Osteocyte (in vitro differentiated cells): ENCODE measurements at regions not wholly inside any gene's neighbourhood (a gene's known extent, or its start where the extent isn't known, plus 50 kb on each side); places are given as distances from the start of the nearest gene placed in this dataset.

Experiments
- DNase-seq: peaks from one replicate; pipeline ENCODE4 v3.0.0; 2021; ENCODE audit warnings: mixed read lengths; ENCODE audit not compliant: unreplicated experiment; ENCODE audit errors: extremely low spot score
- H3K27ac Mint-ChIP-seq: one replicate; pipeline ENCODE4 v1.8.0; 2021; ENCODE audit warnings: mild to moderate bottlenecking, mixed read lengths; ENCODE audit not compliant: unreplicated experiment
- H3K27me3 Mint-ChIP-seq: one replicate; pipeline ENCODE4 v1.8.0; 2021; ENCODE audit warnings: mixed read lengths; ENCODE audit not compliant: unreplicated experiment
- H3K36me3 Mint-ChIP-seq: one replicate; pipeline ENCODE4 v1.8.0; 2021; ENCODE audit warnings: mixed read lengths; ENCODE audit not compliant: unreplicated experiment
- H3K4me1 Mint-ChIP-seq: one replicate; pipeline ENCODE4 v1.8.0; 2021; ENCODE audit warnings: mixed read lengths; ENCODE audit not compliant: unreplicated experiment
- H3K4me3 Mint-ChIP-seq: one replicate; pipeline ENCODE4 v1.8.0; 2021; ENCODE audit warnings: mild to moderate bottlenecking, moderate library complexity, mixed read lengths; ENCODE audit not compliant: unreplicated experiment
- H3K9me3 Mint-ChIP-seq: one replicate; pipeline ENCODE4 v1.8.0; 2021; ENCODE audit warnings: mixed read lengths; ENCODE audit not compliant: unreplicated experiment
- TF ChIP-seq, protein P1 (sequence below): fragments of 200-600 bp; sonication (generic); IDR thresholded peaks from 2 replicates; pipeline ENCODE4 v1.5.0; 2021; ENCODE audit warnings: antibody characterized with exemption, mild to moderate bottlenecking, moderate library complexity

DNA sequence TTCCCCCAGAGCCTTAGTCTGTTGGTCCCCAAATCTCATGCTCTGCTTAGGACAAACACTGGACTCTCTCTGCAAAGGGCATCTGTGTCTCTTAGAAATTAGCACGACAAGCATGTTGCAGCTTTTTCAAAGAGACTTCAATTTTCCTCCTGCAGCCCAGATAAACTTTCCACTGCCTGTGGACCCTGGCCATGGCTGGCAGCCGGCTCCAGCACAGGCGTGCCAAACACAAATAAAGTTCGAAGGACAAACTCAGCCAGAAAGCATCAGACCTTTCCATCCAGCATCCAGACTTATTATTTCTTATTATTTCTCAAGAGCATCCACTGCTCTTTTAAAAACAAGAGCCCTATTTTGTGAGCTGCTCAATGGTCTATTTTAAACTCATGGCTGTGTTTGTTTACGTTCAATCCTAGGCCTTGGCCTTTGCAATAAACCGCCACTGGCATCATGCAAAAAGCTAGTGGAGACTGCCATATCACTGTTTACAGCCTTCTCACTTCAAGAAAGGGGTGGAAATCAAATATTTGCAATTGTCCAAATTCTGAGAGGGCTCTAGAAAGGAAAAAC, 300.8 kb downstream of the BCL11A start:
- no peaks in the 10 kb centered on the region for H3K36me3 Mint-ChIP-seq
- no peaks in the 10 kb centered on the region for H3K4me1 Mint-ChIP-seq
- no peaks in the 10 kb centered on the region for H3K9me3 Mint-ChIP-seq
- DNase-seq: no peak
- H3K4me3 Mint-ChIP-seq: no peak overlapping the region
- TF ChIP-seq, protein P1, sequence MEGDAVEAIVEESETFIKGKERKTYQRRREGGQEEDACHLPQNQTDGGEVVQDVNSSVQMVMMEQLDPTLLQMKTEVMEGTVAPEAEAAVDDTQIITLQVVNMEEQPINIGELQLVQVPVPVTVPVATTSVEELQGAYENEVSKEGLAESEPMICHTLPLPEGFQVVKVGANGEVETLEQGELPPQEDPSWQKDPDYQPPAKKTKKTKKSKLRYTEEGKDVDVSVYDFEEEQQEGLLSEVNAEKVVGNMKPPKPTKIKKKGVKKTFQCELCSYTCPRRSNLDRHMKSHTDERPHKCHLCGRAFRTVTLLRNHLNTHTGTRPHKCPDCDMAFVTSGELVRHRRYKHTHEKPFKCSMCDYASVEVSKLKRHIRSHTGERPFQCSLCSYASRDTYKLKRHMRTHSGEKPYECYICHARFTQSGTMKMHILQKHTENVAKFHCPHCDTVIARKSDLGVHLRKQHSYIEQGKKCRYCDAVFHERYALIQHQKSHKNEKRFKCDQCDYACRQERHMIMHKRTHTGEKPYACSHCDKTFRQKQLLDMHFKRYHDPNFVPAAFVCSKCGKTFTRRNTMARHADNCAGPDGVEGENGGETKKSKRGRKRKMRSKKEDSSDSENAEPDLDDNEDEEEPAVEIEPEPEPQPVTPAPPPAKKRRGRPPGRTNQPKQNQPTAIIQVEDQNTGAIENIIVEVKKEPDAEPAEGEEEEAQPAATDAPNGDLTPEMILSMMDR: no peak
- H3K27me3 Mint-ChIP-seq: peaks cover 10% of the 10 kb centered on the region
- no peak overlapping the region for H3K27ac Mint-ChIP-seq

DNA sequence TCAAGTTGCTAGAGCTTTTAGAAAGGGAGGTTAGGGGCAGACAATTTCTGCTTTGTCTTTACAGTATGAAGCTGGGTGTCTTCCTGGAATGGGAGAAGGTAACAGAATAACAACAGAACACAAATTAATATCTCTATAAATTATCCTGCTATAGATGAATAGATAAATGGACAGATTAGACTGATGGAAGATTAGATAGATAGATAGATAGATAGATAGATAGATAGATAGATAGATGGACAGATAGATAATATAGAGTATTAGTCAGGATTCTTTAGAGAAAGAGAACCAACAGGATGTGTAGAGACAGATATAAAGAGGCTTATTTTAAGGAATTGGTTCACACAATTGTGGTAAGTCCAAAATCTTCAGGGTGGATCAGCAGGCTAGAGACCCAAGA, 302.2 kb downstream of the BCL11A start:
- no peak overlapping the region for H3K27ac Mint-ChIP-seq
- TF ChIP-seq, protein P1: no peak
- H3K4me3 Mint-ChIP-seq: no peak overlapping the region
- H3K36me3 Mint-ChIP-seq: no peaks in the 10 kb centered on the region
- DNase-seq: no peak
- H3K27me3 Mint-ChIP-seq: peaks cover 10% of the 10 kb centered on the region
- H3K4me1 Mint-ChIP-seq: no peaks in the 10 kb centered on the region
- no peaks in the 10 kb centered on the region for H3K9me3 Mint-ChIP-seq

DNA sequence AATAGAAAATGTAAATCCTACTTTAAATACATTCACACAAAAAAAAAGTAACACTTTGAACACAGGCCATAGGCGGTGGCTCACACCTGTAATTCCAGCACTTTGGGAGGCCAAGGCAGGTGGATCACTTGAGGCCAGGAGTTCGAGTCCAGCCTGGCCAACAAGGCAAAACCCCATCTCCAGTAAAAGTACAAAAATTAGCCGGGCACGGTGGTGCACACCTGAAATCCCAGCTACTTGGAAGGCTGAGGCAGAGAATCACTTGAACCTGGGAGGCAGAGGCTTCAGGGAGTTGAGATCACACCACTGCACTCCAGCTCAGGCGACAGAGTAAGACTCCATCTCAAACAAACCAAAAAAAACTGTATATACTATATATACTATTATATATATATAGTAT, 303.6 kb downstream of the BCL11A start:
- Mint-ChIP-seq H3K36me3 (no peaks in the 10 kb centered on the region), H3K4me1 (no peaks in the 10 kb centered on the region), H3K27me3 (peaks cover 3% of the 10 kb centered on the region), H3K4me3 (no peak overlapping the region), H3K27ac (no peak overlapping the region), H3K9me3 (no peaks in the 10 kb centered on the region)
- no peak for DNase-seq
- TF ChIP-seq, protein P1: no peak

DNA sequence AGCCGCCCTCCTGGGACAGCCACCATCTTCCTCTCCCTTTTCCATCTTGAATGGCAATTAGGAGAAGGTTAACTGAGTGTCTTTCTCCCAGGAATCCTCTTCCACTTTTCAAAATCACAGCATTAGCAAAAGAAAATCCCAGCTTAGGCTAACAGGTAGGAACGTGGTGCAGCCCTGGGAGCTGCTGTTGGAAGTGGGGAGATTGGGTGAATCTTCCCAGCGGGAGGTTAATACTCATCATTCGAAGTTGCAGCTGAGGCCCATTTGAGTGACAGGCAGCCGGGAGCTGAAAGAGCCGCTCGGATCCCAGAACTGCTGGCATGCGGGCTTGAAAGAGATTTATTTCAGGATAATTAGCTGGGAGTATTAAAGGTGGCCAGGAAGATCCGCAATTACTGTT, 306.0 kb downstream of the BCL11A start:
- no peaks in the 10 kb centered on the region for H3K4me1 Mint-ChIP-seq
- H3K9me3 Mint-ChIP-seq: peaks cover 10% of the 10 kb centered on the region
- no peak overlapping the region for H3K4me3 Mint-ChIP-seq
- H3K36me3 Mint-ChIP-seq: no peaks in the 10 kb centered on the region
- DNase-seq: no peak
- no peaks in the 10 kb centered on the region for H3K27me3 Mint-ChIP-seq
- no peak overlapping the region for H3K27ac Mint-ChIP-seq
- TF ChIP-seq, protein P1: no peak

DNA sequence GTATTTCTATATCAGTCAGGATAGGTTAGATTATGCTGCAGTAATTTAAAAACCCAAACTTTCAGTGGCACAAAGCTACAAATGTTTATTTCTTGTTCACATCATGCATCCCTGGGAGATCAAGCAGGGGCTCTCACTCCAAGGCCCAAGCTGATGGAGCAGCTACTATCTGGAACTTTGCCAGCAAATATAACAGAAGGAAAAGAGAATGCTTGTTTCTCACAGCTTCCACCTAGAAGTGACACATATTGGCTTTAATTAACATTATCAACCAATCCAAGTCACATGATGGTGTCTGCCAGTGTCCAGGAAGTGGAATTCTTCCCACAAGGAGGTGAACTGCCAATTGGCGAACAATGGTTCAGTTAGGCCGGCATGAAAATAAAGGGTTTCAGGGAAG, 306.9 kb downstream of the BCL11A start:
- peaks cover 10% of the 10 kb centered on the region for H3K9me3 Mint-ChIP-seq
- no peak for DNase-seq
- TF ChIP-seq, protein P1: no peak
- H3K4me1 Mint-ChIP-seq: no peaks in the 10 kb centered on the region
- H3K27ac Mint-ChIP-seq: no peak overlapping the region
- no peaks in the 10 kb centered on the region for H3K27me3 Mint-ChIP-seq
- no peaks in the 10 kb centered on the region for H3K36me3 Mint-ChIP-seq
- H3K4me3 Mint-ChIP-seq: no peak overlapping the region
